Panc1 (cell line): ENCODE measurements at regions not wholly inside any gene's neighbourhood (a gene's known extent, or its start where the extent isn't known, plus 50 kb on each side); places are given as distances from the start of the nearest gene placed in this dataset.

Experiments
- POLR2AphosphoS5 ChIP-seq: IDR thresholded peaks from 2 replicates; pipeline ENCODE4 v1.6.1; 2012; ENCODE audit warnings: mild to moderate bottlenecking, low read depth, low read length, moderate library complexity
- SIN3A ChIP-seq: IDR thresholded peaks from 2 replicates; pipeline ENCODE4 v1.6.1; 2012; ENCODE audit warnings: low read depth, mild to moderate bottlenecking, low read length, moderate library complexity, borderline replicate concordance; ENCODE audit not compliant: insufficient read depth
- TCF7L2 ChIP-seq: IDR thresholded peaks from 2 replicates; pipeline ENCODE4 v1.6.1; 2011; ENCODE audit warnings: mild to moderate bottlenecking, low read depth, low read length, inconsistent platforms
- TF ChIP-seq, protein P1 (sequence below): fragments of 450-650 bp; IDR thresholded peaks from 2 replicates; pipeline ENCODE4 v1.5.1; 2017; ENCODE audit warnings: mild to moderate bottlenecking
- TF ChIP-seq, protein P2 (sequence below), 2 experiments: IDR thresholded peaks; 2 replicates each; pipeline ENCODE4 v1.6.1; 2011 to 2012; ENCODE audit warnings: low read depth in 2 of 2, control low read depth in 1 of 2, low read length in 1 of 2, mild to moderate bottlenecking in 1 of 2, moderate library complexity in 1 of 2; ENCODE audit not compliant: insufficient read depth in 1 of 2

DNA sequence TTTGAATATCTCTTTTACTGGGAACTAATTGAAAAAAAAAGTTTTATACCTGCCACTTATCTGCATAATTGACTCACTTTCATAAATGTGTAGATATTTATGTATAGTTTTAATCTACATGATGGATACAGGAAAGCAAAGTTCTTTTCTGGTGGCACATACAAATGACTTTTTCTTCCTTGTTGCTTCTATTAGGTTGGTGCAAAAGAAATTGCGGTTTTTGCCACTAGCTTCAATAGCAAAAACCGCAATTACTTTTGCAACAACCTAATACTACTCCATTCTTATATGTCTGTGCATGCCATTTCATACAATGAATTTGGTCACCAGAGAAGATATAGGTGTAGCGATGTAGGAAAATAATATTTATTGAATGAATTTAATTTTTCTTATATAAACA, 344.5 kb upstream of the PCDH20 start:
- no peak for TF ChIP-seq POLR2AphosphoS5
- TF ChIP-seq TCF7L2: no peak
- TF ChIP-seq, protein P1, sequence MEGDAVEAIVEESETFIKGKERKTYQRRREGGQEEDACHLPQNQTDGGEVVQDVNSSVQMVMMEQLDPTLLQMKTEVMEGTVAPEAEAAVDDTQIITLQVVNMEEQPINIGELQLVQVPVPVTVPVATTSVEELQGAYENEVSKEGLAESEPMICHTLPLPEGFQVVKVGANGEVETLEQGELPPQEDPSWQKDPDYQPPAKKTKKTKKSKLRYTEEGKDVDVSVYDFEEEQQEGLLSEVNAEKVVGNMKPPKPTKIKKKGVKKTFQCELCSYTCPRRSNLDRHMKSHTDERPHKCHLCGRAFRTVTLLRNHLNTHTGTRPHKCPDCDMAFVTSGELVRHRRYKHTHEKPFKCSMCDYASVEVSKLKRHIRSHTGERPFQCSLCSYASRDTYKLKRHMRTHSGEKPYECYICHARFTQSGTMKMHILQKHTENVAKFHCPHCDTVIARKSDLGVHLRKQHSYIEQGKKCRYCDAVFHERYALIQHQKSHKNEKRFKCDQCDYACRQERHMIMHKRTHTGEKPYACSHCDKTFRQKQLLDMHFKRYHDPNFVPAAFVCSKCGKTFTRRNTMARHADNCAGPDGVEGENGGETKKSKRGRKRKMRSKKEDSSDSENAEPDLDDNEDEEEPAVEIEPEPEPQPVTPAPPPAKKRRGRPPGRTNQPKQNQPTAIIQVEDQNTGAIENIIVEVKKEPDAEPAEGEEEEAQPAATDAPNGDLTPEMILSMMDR: no peak
- TF ChIP-seq SIN3A: no peak
- TF ChIP-seq, protein P2, sequence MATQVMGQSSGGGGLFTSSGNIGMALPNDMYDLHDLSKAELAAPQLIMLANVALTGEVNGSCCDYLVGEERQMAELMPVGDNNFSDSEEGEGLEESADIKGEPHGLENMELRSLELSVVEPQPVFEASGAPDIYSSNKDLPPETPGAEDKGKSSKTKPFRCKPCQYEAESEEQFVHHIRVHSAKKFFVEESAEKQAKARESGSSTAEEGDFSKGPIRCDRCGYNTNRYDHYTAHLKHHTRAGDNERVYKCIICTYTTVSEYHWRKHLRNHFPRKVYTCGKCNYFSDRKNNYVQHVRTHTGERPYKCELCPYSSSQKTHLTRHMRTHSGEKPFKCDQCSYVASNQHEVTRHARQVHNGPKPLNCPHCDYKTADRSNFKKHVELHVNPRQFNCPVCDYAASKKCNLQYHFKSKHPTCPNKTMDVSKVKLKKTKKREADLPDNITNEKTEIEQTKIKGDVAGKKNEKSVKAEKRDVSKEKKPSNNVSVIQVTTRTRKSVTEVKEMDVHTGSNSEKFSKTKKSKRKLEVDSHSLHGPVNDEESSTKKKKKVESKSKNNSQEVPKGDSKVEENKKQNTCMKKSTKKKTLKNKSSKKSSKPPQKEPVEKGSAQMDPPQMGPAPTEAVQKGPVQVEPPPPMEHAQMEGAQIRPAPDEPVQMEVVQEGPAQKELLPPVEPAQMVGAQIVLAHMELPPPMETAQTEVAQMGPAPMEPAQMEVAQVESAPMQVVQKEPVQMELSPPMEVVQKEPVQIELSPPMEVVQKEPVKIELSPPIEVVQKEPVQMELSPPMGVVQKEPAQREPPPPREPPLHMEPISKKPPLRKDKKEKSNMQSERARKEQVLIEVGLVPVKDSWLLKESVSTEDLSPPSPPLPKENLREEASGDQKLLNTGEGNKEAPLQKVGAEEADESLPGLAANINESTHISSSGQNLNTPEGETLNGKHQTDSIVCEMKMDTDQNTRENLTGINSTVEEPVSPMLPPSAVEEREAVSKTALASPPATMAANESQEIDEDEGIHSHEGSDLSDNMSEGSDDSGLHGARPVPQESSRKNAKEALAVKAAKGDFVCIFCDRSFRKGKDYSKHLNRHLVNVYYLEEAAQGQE (IDR thresholded peaks at IDR 0.05; ENCODE audit: insufficient read depth in 1 of 2, low read depth in 2 of 2, low read length in 1 of 2): no peak
